Natural killer cell (primary cell): ENCODE measurements at regions not wholly inside any gene's neighbourhood (a gene's known extent, or its start where the extent isn't known, plus 50 kb on each side); places are given as distances from the start of the nearest gene placed in this dataset.

Source experiments
- ATAC-seq, 3 donors: fragments of 150-1000 bp in 2 of 3; fragments of 200-7000 bp in 1 of 3; cut with Tn5 transposase; 1 replicate in 1 of 3; 2 replicates in 2 of 3; pipeline ENCODE4 v1.10.0; 2021; ENCODE audit warnings: mild to moderate bottlenecking in 2 of 3, moderate library complexity in 2 of 3
- DNase-seq, 2 donors: peaks; one replicate each; pipeline versions ENCODE4 v3.0.0 to v3.0.0-alpha.2; 2013 to 2021; ENCODE audit warnings: mixed read lengths in 1 of 2
- H3K27ac ChIP-seq: one replicate; pipeline ENCODE4 v1.5.1; 2013; ENCODE audit warnings: mild to moderate bottlenecking, low read length
- H3K27me3 ChIP-seq: one replicate; pipeline ENCODE4 v1.6.1; 2013; ENCODE audit warnings: low read length; ENCODE audit not compliant: control insufficient read depth, insufficient read depth
- H3K36me3 ChIP-seq: one replicate; pipeline ENCODE4 v1.6.1; 2013; ENCODE audit warnings: low read length; ENCODE audit not compliant: control insufficient read depth, insufficient read depth
- H3K4me1 ChIP-seq: one replicate; pipeline ENCODE4 v1.6.1; 2013; ENCODE audit warnings: low read length; ENCODE audit not compliant: control insufficient read depth, insufficient read depth
- H3K4me3 ChIP-seq: one replicate; pipeline ENCODE4 v1.5.1; 2013; ENCODE audit warnings: low read length
- H3K9me3 ChIP-seq: one replicate; pipeline ENCODE4 v1.6.1; 2013; ENCODE audit warnings: low read length; ENCODE audit not compliant: control insufficient read depth, insufficient read depth
- H3K27ac Mint-ChIP-seq, 2 donors: one replicate each; pipeline ENCODE4 v1.8.0; 2022; ENCODE audit warnings: mild to moderate bottlenecking in 2 of 2, mixed read lengths in 2 of 2, moderate library complexity in 1 of 2
- H3K27me3 Mint-ChIP-seq, 2 donors: one replicate each; pipeline ENCODE4 v1.8.0; 2022; ENCODE audit warnings: low read depth in 2 of 2, mixed read lengths in 2 of 2
- H3K36me3 Mint-ChIP-seq: one replicate; pipeline ENCODE4 v1.8.0; 2022; ENCODE audit warnings: mixed read lengths
- H3K4me1 Mint-ChIP-seq, 2 donors: one replicate each; pipeline ENCODE4 v1.8.0; 2022; ENCODE audit warnings: mixed read lengths in 2 of 2
- H3K4me3 Mint-ChIP-seq: one replicate; pipeline ENCODE4 v1.8.0; 2022; ENCODE audit warnings: mild to moderate bottlenecking, moderate library complexity, mixed read lengths
- H3K9me3 Mint-ChIP-seq, 2 donors: one replicate each; pipeline ENCODE4 v1.8.0; 2022; ENCODE audit warnings: mixed read lengths in 2 of 2
- CTCF ChIP-seq: fragments of 200-600 bp; IDR thresholded peaks from one replicate; pipeline ENCODE4 v1.8.0; 2022; ENCODE audit warnings: antibody characterized with exemption
- WGBS: methylation state at CpG from one replicate; pipeline ENCODE4 v1.1.7; 2013; ENCODE audit warnings: missing lambda C conversion rate; ENCODE audit not compliant: insufficient coverage; 5-methylcytosine and 5-hydroxymethylcytosine counted together
- intact Hi-C: fragments of 100-400 bp; cut with micrococcal nuclease; formaldehyde crosslinking; loops from one replicate; pipeline ENCODE4 v1.14.2; 2022

- TF ChIP-seq CTCF: no peak
- H3K4me3 ChIP-seq: no peak overlapping the region
- intact Hi-C loops: no loop called here
- H3K27ac Mint-ChIP-seq: no peak overlapping the region
- peaks cover 9 to 27% of the 10 kb centered on the region in 2 donors for H3K27me3 Mint-ChIP-seq
- no peaks in the 10 kb centered on the region for H3K27me3 ChIP-seq
- DNase-seq (no peak), ATAC-seq (no peak)
- no peaks in the 10 kb centered on the region for H3K36me3 ChIP-seq
- no peaks in the 10 kb centered on the region for H3K9me3 Mint-ChIP-seq
- H3K4me1 Mint-ChIP-seq: no peaks in the 10 kb centered on the region
- no peaks in the 10 kb centered on the region for H3K36me3 Mint-ChIP-seq
- H3K4me3 Mint-ChIP-seq: no peak overlapping the region
- H3K4me1 ChIP-seq: no peaks in the 10 kb centered on the region
- 77% methylated on average over 3 of the region's 4 CpGs for WGBS
- H3K9me3 ChIP-seq: no peaks in the 10 kb centered on the region
- H3K27ac ChIP-seq: no peak overlapping the region
These were observed 147.6 kb downstream of the SP3 start for GRCh38 chr2:173817582-173817981.

GRCh38 chr2:173818285-173818684 lies 146.9 kb downstream of the SP3 start:
- Histone ChIP-seq H3K27ac (no peak overlapping the region), H3K36me3 (no peaks in the 10 kb centered on the region), H3K27me3 (no peaks in the 10 kb centered on the region), H3K4me1 (no peaks in the 10 kb centered on the region), H3K4me3 (no peak overlapping the region), H3K9me3 (no peaks in the 10 kb centered on the region)
- TF ChIP-seq CTCF: no peak
- no peak for DNase-seq
- Mint-ChIP-seq H3K27ac (no peak overlapping the region), H3K4me3 (no peak overlapping the region), H3K9me3 (no peaks in the 10 kb centered on the region), H3K27me3 (peaks cover 9 to 28% of the 10 kb centered on the region in 2 donors), H3K36me3 (no peaks in the 10 kb centered on the region), H3K4me1 (no peaks in the 10 kb centered on the region)
- no peak for ATAC-seq
- WGBS: 96% methylated on average over 4 of the region's 4 CpGs
- intact Hi-C loops: no loop called here

GRCh38 chr2:173819852-173820251 lies 145.3 kb downstream of the SP3 start:
- Histone ChIP-seq H3K36me3 (no peaks in the 10 kb centered on the region), H3K4me3 (no peak overlapping the region), H3K4me1 (no peaks in the 10 kb centered on the region), H3K9me3 (no peaks in the 10 kb centered on the region), H3K27me3 (peaks cover 3% of the 10 kb centered on the region), H3K27ac (no peak overlapping the region)
- H3K27ac Mint-ChIP-seq: no peak overlapping the region
- H3K36me3 Mint-ChIP-seq: no peaks in the 10 kb centered on the region
- TF ChIP-seq CTCF: no peak
- H3K27me3 Mint-ChIP-seq: peaks cover 9 to 28% of the 10 kb centered on the region in 2 donors
- no peaks in the 10 kb centered on the region for H3K9me3 Mint-ChIP-seq
- 79% methylated on average over 5 of the region's 5 CpGs for WGBS
- no peaks in the 10 kb centered on the region for H3K4me1 Mint-ChIP-seq
- no peak for DNase-seq
- no peak overlapping the region for H3K4me3 Mint-ChIP-seq
- intact Hi-C loops: no loop called here
- ATAC-seq: no peak

- DNase-seq (no peak), ATAC-seq (no peak)
- no peak overlapping the region for H3K27ac Mint-ChIP-seq
- H3K36me3 Mint-ChIP-seq: no peaks in the 10 kb centered on the region
- intact Hi-C loops: no loop called here
- WGBS: 91% methylated on average over 9 of the region's 9 CpGs
- TF ChIP-seq CTCF: no peak
- no peaks in the 10 kb centered on the region for H3K4me1 Mint-ChIP-seq
- Histone ChIP-seq H3K36me3 (no peaks in the 10 kb centered on the region), H3K4me1 (no peaks in the 10 kb centered on the region), H3K27me3 (peaks cover 3% of the 10 kb centered on the region), H3K4me3 (no peak overlapping the region), H3K9me3 (no peaks in the 10 kb centered on the region), H3K27ac (no peak overlapping the region)
- H3K27me3 Mint-ChIP-seq: peaks cover 9 to 28% of the 10 kb centered on the region in 2 donors
- H3K4me3 Mint-ChIP-seq: no peak overlapping the region
- H3K9me3 Mint-ChIP-seq: no peaks in the 10 kb centered on the region
These were observed 143.7 kb downstream of the SP3 start for GRCh38 chr2:173821451-173821850.
